HepG2 (cell line): ENCODE measurements at regions not wholly inside any gene's neighbourhood (a gene's known extent, or its start where the extent isn't known, plus 50 kb on each side); places are given as distances from the start of the nearest gene placed in this dataset.

Experiments used
- BRD4 ChIP-seq: sonication (generic); formaldehyde crosslinking; IDR thresholded peaks from 2 replicates; pipeline ENCODE4 v1.4.0; 2020; ENCODE audit warnings: missing genetic modification reagents
- DBP ChIP-seq: sonication (generic); formaldehyde crosslinking; IDR thresholded peaks from 2 replicates; pipeline ENCODE4 v1.4.0; 2020; ENCODE audit warnings: missing genetic modification reagents; ENCODE audit errors: not compliant biosample characterization
- DMAP1 ChIP-seq: IDR thresholded peaks from 2 replicates; pipeline ENCODE4 v1.6.1; 2016
- DNMT3B ChIP-seq: conservative IDR thresholded peaks from 2 replicates; pipeline ENCODE4 v1.6.1; 2016; ENCODE audit warnings: missing biosample characterization, control low read depth
- E2F5 ChIP-seq: sonication (generic); formaldehyde crosslinking; conservative IDR thresholded peaks from 2 replicates; pipeline ENCODE4 v1.4.0; 2020; ENCODE audit warnings: missing genetic modification reagents
- FLYWCH1 ChIP-seq: sonication (generic); formaldehyde crosslinking; IDR thresholded peaks from 2 replicates; pipeline ENCODE4 v1.8.1; 2023; ENCODE audit warnings: mild to moderate bottlenecking, missing genetic modification reagents
- HNRNPLL ChIP-seq: fragments of 200-400 bp; formaldehyde crosslinking; IDR thresholded peaks from 2 replicates; pipeline ENCODE4 v1.6.1; 2017; ENCODE audit warnings: mild to moderate bottlenecking, low read depth, low read length; ENCODE audit not compliant: poor library complexity, severe bottlenecking
- JUND ChIP-seq: sonication (generic); formaldehyde crosslinking; IDR thresholded peaks from 2 replicates; pipeline ENCODE4 v1.8.0; 2022; ENCODE audit warnings: mild to moderate bottlenecking, missing genetic modification reagents
- KDM3A ChIP-seq: IDR thresholded peaks from 2 replicates; pipeline ENCODE4 v1.6.1; 2018; ENCODE audit warnings: low read depth, missing compliant biosample characterization
- KMT2A ChIP-seq: sonication (generic); formaldehyde crosslinking; IDR thresholded peaks from 2 replicates; pipeline ENCODE4 v1.4.0; 2020; ENCODE audit warnings: missing genetic modification reagents
- KMT2B ChIP-seq: IDR thresholded peaks from 2 replicates; pipeline ENCODE4 v1.6.1; 2016; ENCODE audit warnings: missing genetic modification reagents, missing compliant biosample characterization
- MED1 ChIP-seq: sonication (generic); formaldehyde crosslinking; IDR thresholded peaks from 2 replicates; pipeline ENCODE4 v1.4.0; 2020; ENCODE audit warnings: missing genetic modification reagents
- MLXIP ChIP-seq: sonication (generic); formaldehyde crosslinking; IDR thresholded peaks from 2 replicates; pipeline ENCODE4 v1.9.0; 2021; ENCODE audit warnings: missing genetic modification reagents, borderline replicate concordance
- SALL1 ChIP-seq: sonication (generic); formaldehyde crosslinking; IDR thresholded peaks from 2 replicates; pipeline ENCODE4 v1.8.0; 2022; ENCODE audit warnings: mild to moderate bottlenecking, missing genetic modification reagents
- SIX4 ChIP-seq: sonication (generic); formaldehyde crosslinking; IDR thresholded peaks from 2 replicates; pipeline ENCODE4 v1.4.0; 2020; ENCODE audit warnings: missing genetic modification reagents
- SKI ChIP-seq: fragments of 450-650 bp; IDR thresholded peaks from one replicate; pipeline ENCODE4 v1.6.1; 2018; ENCODE audit warnings: mild to moderate bottlenecking; ENCODE audit not compliant: partially characterized antibody
- SRSF4 ChIP-seq: fragments of 200-400 bp; formaldehyde crosslinking; IDR thresholded peaks from one replicate; pipeline ENCODE4 v1.6.1; 2018; ENCODE audit warnings: mild to moderate bottlenecking, low read depth, low read length, moderate library complexity; ENCODE audit not compliant: poor library complexity, severe bottlenecking
- THYN1 ChIP-seq: sonication (generic); formaldehyde crosslinking; IDR thresholded peaks from 2 replicates; pipeline ENCODE4 v1.8.1; 2023; ENCODE audit warnings: low read depth, mild to moderate bottlenecking, moderate library complexity, missing genetic modification reagents, borderline replicate concordance
- ZC3H4 ChIP-seq: sonication (generic); formaldehyde crosslinking; IDR thresholded peaks from 2 replicates; pipeline ENCODE4 v1.4.0; 2020; ENCODE audit warnings: missing genetic modification reagents, borderline replicate concordance
- ZFY ChIP-seq: sonication (generic); formaldehyde crosslinking; IDR thresholded peaks from 2 replicates; pipeline ENCODE4 v1.4.0; 2020; ENCODE audit warnings: missing genetic modification reagents
- ZKSCAN1 ChIP-seq: fragments of 150-350 bp; IDR thresholded peaks from 2 replicates; pipeline ENCODE4 v1.6.1; 2014; ENCODE audit warnings: low read length
- ZKSCAN5 ChIP-seq: sonication (generic); formaldehyde crosslinking; IDR thresholded peaks from 2 replicates; pipeline ENCODE4 v1.5.1; 2020; ENCODE audit warnings: mild to moderate bottlenecking, missing genetic modification reagents
- ZMAT3 ChIP-seq: sonication (generic); formaldehyde crosslinking; conservative IDR thresholded peaks from 2 replicates; pipeline ENCODE4 v1.7.0; 2021; ENCODE audit warnings: missing genetic modification reagents
- ZNF768 ChIP-seq: sonication (generic); formaldehyde crosslinking; IDR thresholded peaks from 2 replicates; pipeline ENCODE4 v1.4.0; 2020; ENCODE audit warnings: missing genetic modification reagents
- ZNF790 ChIP-seq: sonication (generic); formaldehyde crosslinking; IDR thresholded peaks from 2 replicates; pipeline ENCODE4 v1.8.0; 2022; ENCODE audit warnings: missing genetic modification reagents, mild to moderate bottlenecking, borderline replicate concordance

GRCh38 chr19:56900573-56901097 is 60.1 kb upstream of the PEG3 start (continued):
- TF ChIP-seq MLXIP (peak; percentile 83; the same call in 1 of the 2 replicates), ZMAT3 (CRISPR knock-in tag) (peak; percentile 87; the same call in 1 of the 2 replicates), ZNF768 (CRISPR knock-in tag) (no peak), ZFY (peak; percentile 78), DNMT3B (CRISPR knock-in tag) (peak; percentile 93), HNRNPLL (peak; percentile 74), KMT2A (peak; percentile 81), KMT2B (CRISPR knock-in tag) (peak; percentile 59; the same call in 1 of the 2 replicates), E2F5 (CRISPR knock-in tag) (no peak), FLYWCH1 (CRISPR knock-in tag) (no peak; the same call in 1 of the 2 replicates), ZKSCAN5 (CRISPR knock-in tag) (no peak), JUND (CRISPR knock-in tag) (peak; percentile 65; the same call in 1 of the 2 replicates), BRD4 (CRISPR knock-in tag) (peak; percentile 97), SALL1 (CRISPR knock-in tag) (peak; percentile 98), SRSF4 (no peak), DMAP1 (CRISPR knock-in tag) (peak; percentile 81; the same call in 1 of the 2 replicates), MED1 (CRISPR knock-in tag) (peak; percentile 99), ZNF790 (CRISPR knock-in tag) (no peak), THYN1 (CRISPR knock-in tag) (0 out of 2 replicates have a peak, but pooled peaks have one; percentile 44), SIX4 (CRISPR knock-in tag) (peak; percentile 74), SKI (no peak), KDM3A (CRISPR knock-in tag) (peak; percentile 78; the same call in 1 of the 2 replicates), ZKSCAN1 (no peak), DBP (CRISPR knock-in tag) (peak; percentile 60), ZC3H4 (CRISPR knock-in tag) (peak; percentile 74; the same call in 1 of the 2 replicates)
